GM12891 (cell line): ENCODE measurements at regions not wholly inside any gene's neighbourhood (a gene's known extent, or its start where the extent isn't known, plus 50 kb on each side); places are given as distances from the start of the nearest gene placed in this dataset.

ENCODE experiments used
- DNase-seq: peaks from one replicate; pipeline ENCODE4 v3.0.0; 2011; ENCODE audit warnings: low spot score; ENCODE audit not compliant: insufficient read length
- FAIRE-seq: peaks from 2 replicates; lab custom pipeline; 2011; peaks lifted over from hg19 to GRCh38; lab: Jason Lieb, UNC
- PAX5 ChIP-seq: IDR thresholded peaks from 2 replicates; pipeline ENCODE4 v1.6.1; 2011; ENCODE audit warnings: low read length, moderate library complexity, mild to moderate bottlenecking; ENCODE audit not compliant: insufficient read depth, severe bottlenecking
- POLR2A ChIP-seq: IDR thresholded peaks from 2 replicates; pipeline ENCODE4 v1.6.1; 2011; ENCODE audit warnings: low read depth, low read length, control low read depth
- POLR2AphosphoS5 ChIP-seq: IDR thresholded peaks from 2 replicates; pipeline ENCODE4 v1.6.1; 2011; ENCODE audit warnings: low read depth, low read length, control low read depth
- POU2F2 ChIP-seq: IDR thresholded peaks from 2 replicates; pipeline ENCODE4 v1.6.1; 2011; ENCODE audit warnings: low read depth, mild to moderate bottlenecking, control low read depth, low read length, moderate library complexity
- SPI1 ChIP-seq: IDR thresholded peaks from 2 replicates; pipeline ENCODE4 v1.6.1; 2011; ENCODE audit warnings: low read depth, low read length, control low read depth
- TAF1 ChIP-seq: IDR thresholded peaks from 2 replicates; pipeline ENCODE4 v1.6.1; 2011; ENCODE audit warnings: low read depth, low read length, control low read depth

DNA sequence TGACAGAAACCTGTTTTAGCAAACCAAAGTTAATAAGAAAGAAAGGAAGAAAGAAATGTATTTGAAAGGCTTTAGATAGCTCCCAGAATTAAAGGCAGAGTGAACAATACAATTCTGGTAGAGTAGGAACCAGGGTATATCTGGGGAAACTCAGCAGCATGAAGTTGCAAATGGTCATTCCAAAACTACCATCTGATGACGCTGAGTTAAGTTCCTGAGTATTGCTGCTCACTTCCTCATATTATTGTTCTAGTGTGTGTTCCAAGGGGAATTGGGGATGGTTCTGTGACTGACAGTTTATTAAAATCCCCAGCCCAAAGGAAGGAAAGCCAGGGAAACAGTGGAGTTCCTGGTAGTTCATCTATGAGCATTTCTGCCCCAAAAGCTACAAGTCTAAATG, 88.3 kb upstream of the FRMD4B start:
- FAIRE-seq: no peak
- TF ChIP-seq POLR2AphosphoS5: no peak
- no peak for DNase-seq

GRCh38 chr3:69472093-69472492, 86.2 kb upstream of the FRMD4B start:
- no peak for FAIRE-seq
- DNase-seq: no peak
- TF ChIP-seq POLR2A (no peak), POU2F2 (no peak)

GRCh38 chr3:69463531-69463930, 77.6 kb upstream of the FRMD4B start:
- FAIRE-seq (no peak), DNase-seq (no peak)
- TF ChIP-seq POU2F2 (no peak), PAX5 (no peak), POLR2A (no peak), SPI1 (no peak), TAF1 (no peak), POLR2AphosphoS5 (no peak)

GRCh38 chr3:69462826-69463100, 76.9 kb upstream of the FRMD4B start:
- FAIRE-seq: no peak

DNA sequence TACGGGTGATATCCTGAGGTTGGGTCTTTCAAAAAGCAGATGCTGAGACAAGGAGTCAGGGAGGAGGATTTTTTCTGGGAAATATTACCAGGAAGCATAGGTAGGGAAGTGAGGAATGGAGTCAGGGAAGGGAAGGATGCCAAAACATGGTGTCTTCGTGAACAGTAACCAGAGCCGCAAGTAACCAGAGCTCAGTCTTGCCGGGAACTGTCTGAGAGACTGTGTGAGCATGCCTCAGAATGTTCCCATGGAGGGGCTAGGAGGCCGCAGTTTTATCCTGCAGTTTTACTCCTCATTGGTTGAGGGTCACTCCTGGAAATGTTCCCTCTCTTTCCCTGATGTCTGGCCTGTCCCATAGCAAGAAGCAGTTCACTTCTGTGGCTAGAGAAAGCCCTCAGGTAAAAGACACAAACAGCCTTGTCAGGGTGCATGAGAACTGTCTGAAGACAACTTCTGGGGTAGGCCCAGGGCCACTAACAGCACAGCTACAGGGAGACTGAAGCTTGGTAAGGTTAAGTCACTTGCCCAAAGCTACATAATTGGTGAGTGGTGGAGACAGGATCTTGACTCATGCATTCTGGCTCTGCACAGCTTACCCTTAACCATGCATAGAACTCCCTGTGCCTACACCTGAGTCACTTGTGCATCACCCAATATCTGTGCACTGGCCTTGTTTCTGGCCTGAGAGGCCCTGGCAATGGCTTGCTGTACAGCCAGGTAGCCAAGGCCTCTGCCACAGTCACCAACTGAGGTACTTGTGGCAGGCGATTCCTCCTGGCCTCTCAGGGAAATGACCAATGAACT, 76.3 kb upstream of the FRMD4B start:
- TF ChIP-seq SPI1 (no peak), POLR2A (no peak), POLR2AphosphoS5 (no peak), TAF1 (no peak), PAX5 (no peak), POU2F2 (no peak)
- DNase-seq: no peak
- FAIRE-seq: no peak

More at GRCh38 chr3:69462826-69463100, 76.9 kb upstream of the FRMD4B start:
- TF ChIP-seq POLR2AphosphoS5 (no peak), SPI1 (no peak), POU2F2 (no peak), PAX5 (no peak), TAF1 (no peak), POLR2A (no peak)
- no peak for DNase-seq

GRCh38 chr3:69460034-69460433, 74.1 kb upstream of the FRMD4B start:
- no peak for TF ChIP-seq POU2F2
- TF ChIP-seq PAX5: no peak
- TF ChIP-seq POLR2AphosphoS5: no peak
- TF ChIP-seq POLR2A: no peak
- no peak for TF ChIP-seq TAF1
- no peak for TF ChIP-seq SPI1
- DNase-seq: no peak
- FAIRE-seq: no peak

- FAIRE-seq: no peak
- no peak for DNase-seq
- no peak for TF ChIP-seq POLR2A
Measured at GRCh38 chr3:69458803-69459365, 73.0 kb upstream of the FRMD4B start.

DNA sequence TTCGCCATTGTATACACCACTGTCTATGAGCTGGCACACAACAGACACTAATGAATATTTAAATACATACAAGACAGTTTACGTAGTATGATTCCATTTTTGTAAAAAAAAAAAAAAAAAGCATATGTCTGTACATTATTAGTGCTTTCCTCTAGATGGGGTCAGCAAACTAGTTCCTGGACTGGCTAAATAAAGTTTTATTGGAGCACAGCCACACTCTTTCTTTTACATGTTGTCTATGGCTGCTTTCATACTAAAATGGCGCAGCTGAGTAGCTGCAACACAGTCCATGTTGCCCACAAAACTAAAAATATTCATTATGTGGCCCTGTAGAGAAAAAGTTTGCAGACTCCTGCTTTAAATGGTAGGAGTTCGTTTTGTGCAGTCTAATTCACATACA, 70.7 kb upstream of the FRMD4B start:
- DNase-seq (no peak), FAIRE-seq (no peak)

GRCh38 chr3:69454204-69454787, 68.4 kb upstream of the FRMD4B start:
- FAIRE-seq (no peak), DNase-seq (no peak)
- TF ChIP-seq POU2F2 (no peak), POLR2AphosphoS5 (no peak), SPI1 (no peak), PAX5 (no peak), POLR2A (no peak), TAF1 (no peak)

More for the DNA sequence above, 70.7 kb upstream of the FRMD4B start:
- TF ChIP-seq POLR2A (no peak), POLR2AphosphoS5 (no peak)

DNA sequence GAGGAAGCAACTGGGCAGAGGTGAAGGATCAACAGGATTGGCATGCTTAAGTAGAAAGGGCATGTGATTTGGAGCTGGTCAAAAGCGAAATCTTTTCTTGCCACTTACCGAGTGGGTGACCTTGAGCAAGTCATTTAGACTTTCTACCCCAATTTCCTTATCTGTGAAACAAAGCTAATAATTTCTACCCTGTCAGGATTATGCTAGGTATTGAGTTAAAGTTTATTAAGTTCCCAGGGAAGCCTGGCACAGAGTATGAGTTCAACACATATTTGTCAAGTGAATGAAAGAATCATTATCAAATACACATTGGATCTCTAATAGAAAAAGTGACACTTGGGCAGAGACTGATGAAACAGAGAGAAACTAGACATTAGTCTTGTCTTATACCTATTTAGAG, 66.4 kb upstream of the FRMD4B start:
- DNase-seq (no peak), FAIRE-seq (no peak)
- TF ChIP-seq POLR2A (no peak), PAX5 (no peak), SPI1 (no peak), POU2F2 (no peak), TAF1 (no peak), POLR2AphosphoS5 (no peak)
